Parathyroid adenoma (tissue), 2 donors: ENCODE measurements at regions not wholly inside any gene's neighbourhood (a gene's known extent, or its start where the extent isn't known, plus 50 kb on each side); places are given as distances from the start of the nearest gene placed in this dataset.

ENCODE experiments used
- H2AFZ ChIP-seq: fragments of 300-600 bp; sonication (generic); one replicate; pipeline ENCODE4 v1.7.0; 2017; ENCODE audit warnings: antibody characterized with exemption, mild to moderate bottlenecking
- H3K27ac ChIP-seq: fragments of 300-600 bp; sonication (generic); one replicate; pipeline ENCODE4 v1.7.0; 2017
- H3K27me3 ChIP-seq: fragments of 300-600 bp; sonication (generic); one replicate; pipeline ENCODE4 v1.7.0; 2017; ENCODE audit warnings: low read length; ENCODE audit not compliant: control insufficient read depth, insufficient read depth
- H3K36me3 ChIP-seq: fragments of 300-600 bp; sonication (generic); one replicate; pipeline ENCODE4 v1.7.0; 2017; ENCODE audit warnings: low read length; ENCODE audit not compliant: control insufficient read depth, insufficient read depth
- H3K4me1 ChIP-seq: fragments of 300-600 bp; sonication (generic); one replicate; pipeline ENCODE4 v1.7.0; 2017; ENCODE audit warnings: control low read depth
- H3K4me2 ChIP-seq: fragments of 300-600 bp; sonication (generic); one replicate; pipeline ENCODE4 v1.7.0; 2017; ENCODE audit warnings: low read length
- H3K4me3 ChIP-seq: fragments of 300-600 bp; sonication (generic); one replicate; pipeline ENCODE4 v1.7.0; 2017; ENCODE audit warnings: low read depth, low read length
- H3K79me2 ChIP-seq: fragments of 300-600 bp; sonication (generic); one replicate; pipeline ENCODE4 v1.7.0; 2017; ENCODE audit warnings: control low read depth
- H3K9ac ChIP-seq: fragments of 300-600 bp; sonication (generic); one replicate; pipeline ENCODE4 v1.7.0; 2017; ENCODE audit warnings: mild to moderate bottlenecking
- H3K9me3 ChIP-seq: fragments of 300-600 bp; sonication (generic); one replicate; pipeline ENCODE4 v1.7.0; 2017; ENCODE audit warnings: low read length; ENCODE audit not compliant: control insufficient read depth
- CTCF ChIP-seq: fragments of 300-600 bp; sonication (generic); IDR thresholded peaks from one replicate; pipeline ENCODE4 v1.7.0; 2017; ENCODE audit warnings: antibody characterized with exemption, mild to moderate bottlenecking
- donor health status: primary hyperparathyroidism.

- Histone ChIP-seq H3K79me2 (no peaks in the 10 kb centered on the region), H3K4me2 (no peak overlapping the region), H3K36me3 (no peaks in the 10 kb centered on the region), H3K27me3 (no peaks in the 10 kb centered on the region), H2AFZ (no peak overlapping the region), H3K9me3 (no peaks in the 10 kb centered on the region), H3K27ac (no peak overlapping the region), H3K9ac (no peak overlapping the region), H3K4me3 (no peak overlapping the region), H3K4me1 (no peaks in the 10 kb centered on the region)
- TF ChIP-seq CTCF = no peak
Observed at GRCh38 chr6:163709693-163710092, 295.2 kb downstream of the QKI start.

- Histone ChIP-seq H3K4me1 (no peaks in the 10 kb centered on the region), H3K9ac (no peak overlapping the region), H3K27ac (no peak overlapping the region), H3K27me3 (no peaks in the 10 kb centered on the region), H3K79me2 (no peaks in the 10 kb centered on the region), H2AFZ (no peak overlapping the region), H3K9me3 (no peaks in the 10 kb centered on the region), H3K4me2 (no peak overlapping the region), H3K36me3 (no peaks in the 10 kb centered on the region), H3K4me3 (no peak overlapping the region)
- TF ChIP-seq CTCF = no peak
Observed at GRCh38 chr6:163709255-163709654, 294.7 kb downstream of the QKI start.

- no peaks in the 10 kb centered on the region for H3K36me3 ChIP-seq
- H3K27me3 ChIP-seq = no peaks in the 10 kb centered on the region
- no peak overlapping the region for H3K4me2 ChIP-seq
- no peak for TF ChIP-seq CTCF
- H3K79me2 ChIP-seq = no peaks in the 10 kb centered on the region
- H3K27ac ChIP-seq = no peak overlapping the region
- no peaks in the 10 kb centered on the region for H3K4me1 ChIP-seq
- H2AFZ ChIP-seq = no peak overlapping the region
- H3K9ac ChIP-seq = no peak overlapping the region
- no peak overlapping the region for H3K4me3 ChIP-seq
- no peaks in the 10 kb centered on the region for H3K9me3 ChIP-seq
Observed at GRCh38 chr6:163708466-163708865, 293.9 kb downstream of the QKI start.

GRCh38 chr6:163707387-163708355 lies 293.2 kb downstream of the QKI start:
- Histone ChIP-seq H3K4me3 (no peak overlapping the region), H3K9me3 (no peaks in the 10 kb centered on the region), H3K4me1 (no peaks in the 10 kb centered on the region), H3K36me3 (no peaks in the 10 kb centered on the region), H3K27me3 (no peaks in the 10 kb centered on the region), H3K79me2 (no peaks in the 10 kb centered on the region), H3K4me2 (no peak overlapping the region), H3K27ac (no peak overlapping the region), H3K9ac (no peak overlapping the region), H2AFZ (no peak overlapping the region)
- TF ChIP-seq CTCF = no peak
